H9 (cell line): ENCODE measurements at regions not wholly inside any gene's neighbourhood (a gene's known extent, or its start where the extent isn't known, plus 50 kb on each side); places are given as distances from the start of the nearest gene placed in this dataset.
"Not testable (repeated sequence)": the region's sequence is repeated elsewhere in the genome, so short reads cannot be mapped to it uniquely, and the experiment has no call there.

Experiments used
- DNase-seq: peaks from one replicate; pipeline ENCODE4 v3.0.0-alpha.2; 2017
- H2AFZ ChIP-seq: one replicate; pipeline ENCODE4 v1.6.1; 2013; ENCODE audit warnings: mild to moderate bottlenecking, low read length, control low read depth, moderate library complexity
- H2AK5ac ChIP-seq: 2 replicates; pipeline ENCODE4 v1.6.1; 2013; ENCODE audit warnings: low read length, control low read depth, mixed read lengths; ENCODE audit not compliant: insufficient read length
- H2BK120ac ChIP-seq: one replicate; pipeline ENCODE4 v1.6.1; 2013; ENCODE audit warnings: low read depth, mild to moderate bottlenecking, low read length, control low read depth, inconsistent platforms; ENCODE audit not compliant: poor library complexity, severe bottlenecking
- H2BK12ac ChIP-seq: 2 replicates; pipeline ENCODE4 v1.6.1; 2013; ENCODE audit warnings: low read length, control low read depth, mixed read lengths, low read depth; ENCODE audit not compliant: insufficient read length
- H2BK15ac ChIP-seq: 2 replicates; pipeline ENCODE4 v1.6.1; 2013; ENCODE audit warnings: low read depth, low read length, control low read depth
- H2BK20ac ChIP-seq: one replicate; pipeline ENCODE4 v1.6.1; 2013; ENCODE audit warnings: low read depth, mild to moderate bottlenecking, low read length, control low read depth, inconsistent platforms; ENCODE audit not compliant: poor library complexity, severe bottlenecking
- H2BK5ac ChIP-seq: 2 replicates; pipeline ENCODE4 v1.6.1; 2013; ENCODE audit warnings: low read length, control low read depth, mixed read lengths; ENCODE audit not compliant: insufficient read length
- H3K14ac ChIP-seq: 2 replicates; pipeline ENCODE4 v1.6.1; 2013; ENCODE audit warnings: low read length, control low read depth; ENCODE audit not compliant: insufficient read depth
- H3K18ac ChIP-seq: 2 replicates; pipeline ENCODE4 v1.6.1; 2013; ENCODE audit warnings: low read depth, mild to moderate bottlenecking, mixed read lengths, low read length, control low read depth; ENCODE audit not compliant: insufficient read length
- H3K23ac ChIP-seq: 2 replicates; pipeline ENCODE4 v1.6.1; 2013; ENCODE audit warnings: low read length, control low read depth, mixed read lengths, low read depth; ENCODE audit not compliant: insufficient read length
- H3K23me2 ChIP-seq: 2 replicates; pipeline ENCODE4 v1.6.1; 2013; ENCODE audit warnings: low read depth, mild to moderate bottlenecking, mixed read lengths, low read length, control low read depth; ENCODE audit not compliant: insufficient read length, poor library complexity, severe bottlenecking
- H3K27ac ChIP-seq: 2 replicates; pipeline ENCODE4 v1.5.1; 2013; ENCODE audit warnings: low read length, control low read depth, mixed read lengths, low read depth; ENCODE audit not compliant: insufficient read length
- H3K27me3 ChIP-seq: 2 replicates; pipeline ENCODE4 v1.6.1; 2013; ENCODE audit warnings: low read length, control low read depth, inconsistent platforms; ENCODE audit not compliant: insufficient read depth
- H3K4ac ChIP-seq: 2 replicates; pipeline ENCODE4 v1.6.1; 2013; ENCODE audit warnings: low read depth, mild to moderate bottlenecking, control low read depth, inconsistent platforms, low read length, moderate library complexity
- H3K4me1 ChIP-seq: 2 replicates; pipeline ENCODE4 v1.6.1; 2013; ENCODE audit warnings: low read length, control low read depth, inconsistent platforms; ENCODE audit not compliant: insufficient read depth
- H3K4me2 ChIP-seq: 2 replicates; pipeline ENCODE4 v1.6.1; 2013; ENCODE audit warnings: low read length, control low read depth, mixed read lengths; ENCODE audit not compliant: insufficient read length, insufficient read depth
- H3K56ac ChIP-seq: 2 replicates; pipeline ENCODE4 v1.6.1; 2013; ENCODE audit warnings: low read depth, mild to moderate bottlenecking, mixed read lengths, low read length, control low read depth; ENCODE audit not compliant: insufficient read length
- H3K79me1 ChIP-seq: 2 replicates; pipeline ENCODE4 v1.6.1; 2013; ENCODE audit warnings: low read depth, mild to moderate bottlenecking, moderate library complexity, low read length, control low read depth, inconsistent platforms; ENCODE audit not compliant: insufficient read depth, poor library complexity, severe bottlenecking
- H3K79me2 ChIP-seq: 2 replicates; pipeline ENCODE4 v1.6.1; 2013; ENCODE audit warnings: low read length, control low read depth, inconsistent platforms; ENCODE audit not compliant: insufficient read depth
- H3K9ac ChIP-seq: 2 replicates; pipeline ENCODE4 v1.6.1; 2013; ENCODE audit warnings: low read length, control low read depth, mixed read lengths; ENCODE audit not compliant: insufficient read length; ENCODE audit errors: extremely low read depth
- H3K9me3 ChIP-seq: one replicate; pipeline ENCODE4 v1.6.1; 2013; ENCODE audit warnings: low read depth, low read length, inconsistent platforms; ENCODE audit not compliant: control insufficient read depth
- H3T11ph ChIP-seq: one replicate; pipeline ENCODE4 v1.6.1; 2013; ENCODE audit warnings: mild to moderate bottlenecking, low read length, control low read depth, inconsistent platforms
- H4K20me1 ChIP-seq: one replicate; pipeline ENCODE4 v1.6.1; 2013; ENCODE audit not compliant: control insufficient read depth, insufficient read length, insufficient read depth
- H4K5ac ChIP-seq: 2 replicates; pipeline ENCODE4 v1.6.1; 2013; ENCODE audit warnings: low read depth, mild to moderate bottlenecking, mixed read lengths, low read length, control low read depth; ENCODE audit not compliant: insufficient read length
- H4K8ac ChIP-seq: replicated peaks from 2 replicates; pipeline ENCODE4 v1.6.1; 2013; ENCODE audit warnings: low read length, control low read depth, mixed read lengths, low read depth; ENCODE audit not compliant: insufficient read length
- H4K91ac ChIP-seq: 2 replicates; pipeline ENCODE4 v1.6.1; 2013; ENCODE audit warnings: low read depth, mild to moderate bottlenecking, moderate library complexity, mixed read lengths, low read length, control low read depth; ENCODE audit not compliant: insufficient read length
- H3K27ac Mint-ChIP-seq, 3 experiments: 2 replicates in 2 of 3; 3 replicates in 1 of 3; pipeline ENCODE4 v1.8.0; 2020 to 2021; ENCODE audit warnings: mixed read lengths in 3 of 3, mild to moderate bottlenecking in 1 of 3, moderate library complexity in 1 of 3
- H3K27me3 Mint-ChIP-seq: 2 replicates; pipeline ENCODE4 v1.8.0; 2021; ENCODE audit warnings: low read depth, mild to moderate bottlenecking, moderate library complexity, mixed read lengths
- H3K36me3 Mint-ChIP-seq, 3 experiments: 2 replicates in 2 of 3; 3 replicates in 1 of 3; pipeline ENCODE4 v1.8.0; 2020 to 2021; ENCODE audit warnings: low read depth in 3 of 3, mixed read lengths in 3 of 3; ENCODE audit not compliant: insufficient read depth in 1 of 3
- H3K4me1 Mint-ChIP-seq, 2 experiments: 2 replicates each; pipeline ENCODE4 v1.8.0; 2020; ENCODE audit warnings: mixed read lengths in 2 of 2
- H3K4me3 Mint-ChIP-seq, 2 experiments: 2 replicates in 1 of 2; 3 replicates in 1 of 2; pipeline ENCODE4 v1.8.0; 2020 to 2021; ENCODE audit warnings: mild to moderate bottlenecking in 2 of 2, mixed read lengths in 2 of 2, moderate library complexity in 1 of 2
- H3K9me3 Mint-ChIP-seq, 2 experiments: 2 replicates in 1 of 2; 3 replicates in 1 of 2; pipeline ENCODE4 v1.8.0; 2020; ENCODE audit warnings: mild to moderate bottlenecking in 2 of 2, mixed read lengths in 2 of 2, moderate library complexity in 1 of 2
- WGBS: extraction: QIAGEN DNeasy Blood & Tissue Kit; methylation state at CpG from one replicate; pipeline ENCODE4 v1.1.7; 2013; ENCODE audit warnings: missing lambda C conversion rate, low lambda C conversion rate, mixed read lengths; ENCODE audit not compliant: insufficient read length; ENCODE audit errors: extremely low coverage; 5-methylcytosine and 5-hydroxymethylcytosine counted together
- TF ChIP-seq, protein P1 (sequence below): fragments of 200-600 bp; sonication (generic); conservative IDR thresholded peaks from 3 replicates; pipeline ENCODE4 v1.8.0; 2021; ENCODE audit warnings: antibody characterized with exemption, mild to moderate bottlenecking

DNA sequence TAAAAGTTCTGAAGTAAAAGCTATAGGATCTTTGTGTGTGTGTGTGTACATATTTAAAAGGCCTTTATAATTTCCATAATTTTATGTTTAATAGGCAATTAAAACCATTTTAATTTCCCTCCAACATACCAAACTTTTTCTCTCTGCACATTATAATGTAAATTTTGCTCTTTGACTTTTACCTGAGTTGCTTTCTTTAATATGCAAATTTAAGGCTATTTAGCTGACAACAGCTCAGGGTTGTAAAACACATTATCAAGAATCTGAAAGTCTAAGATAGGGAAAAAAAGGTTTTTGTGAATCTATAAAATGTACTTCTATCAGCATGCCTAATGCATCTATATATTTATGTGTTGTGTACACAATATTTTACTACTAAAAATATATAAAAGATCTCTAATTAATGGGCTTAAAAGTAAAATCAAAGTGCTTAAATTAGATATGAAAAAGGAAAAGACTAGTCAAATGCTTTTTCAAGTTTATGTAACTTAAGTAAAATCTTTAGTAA, 239.6 kb upstream of the RAI14 start:
- Histone ChIP-seq H3K9ac (no peak overlapping the region), H3K56ac (no peak overlapping the region), H2BK20ac (no peak overlapping the region), H3K27ac (no peak overlapping the region), H3K79me1 (no peaks in the 10 kb centered on the region), H3K4me2 (no peak overlapping the region), H2BK5ac (no peak overlapping the region), H3K27me3 (no peaks in the 10 kb centered on the region), H3T11ph (no peak overlapping the region), H2AK5ac (no peak overlapping the region), H3K79me2 (no peaks in the 10 kb centered on the region), H4K5ac (no peak overlapping the region), H3K4ac (no peak overlapping the region), H3K4me1 (peaks cover 11% of the 10 kb centered on the region; the same call in 1 of the 2 replicates), H3K23me2 (no peaks in the 10 kb centered on the region), H2BK15ac (no peak overlapping the region), H3K18ac (no peak overlapping the region), H3K14ac (no peak overlapping the region), H3K23ac (no peak overlapping the region), H4K20me1 (no peaks in the 10 kb centered on the region), H3K9me3 (peaks cover 11% of the 10 kb centered on the region), H2BK120ac (no peak overlapping the region), H2AFZ (no peak overlapping the region), H4K91ac (no peak overlapping the region), H4K8ac (no peak overlapping the region), H2BK12ac (no peak overlapping the region)
- DNase-seq: no peak
- peak overlapping the region; percentile 27 to 99 (median 99); a peak in 4 of 7 replicates for H3K27ac Mint-ChIP-seq
- peaks cover 46 to 48% of the 10 kb centered on the region in 2 experiments for H3K4me1 Mint-ChIP-seq
- TF ChIP-seq, protein P1, sequence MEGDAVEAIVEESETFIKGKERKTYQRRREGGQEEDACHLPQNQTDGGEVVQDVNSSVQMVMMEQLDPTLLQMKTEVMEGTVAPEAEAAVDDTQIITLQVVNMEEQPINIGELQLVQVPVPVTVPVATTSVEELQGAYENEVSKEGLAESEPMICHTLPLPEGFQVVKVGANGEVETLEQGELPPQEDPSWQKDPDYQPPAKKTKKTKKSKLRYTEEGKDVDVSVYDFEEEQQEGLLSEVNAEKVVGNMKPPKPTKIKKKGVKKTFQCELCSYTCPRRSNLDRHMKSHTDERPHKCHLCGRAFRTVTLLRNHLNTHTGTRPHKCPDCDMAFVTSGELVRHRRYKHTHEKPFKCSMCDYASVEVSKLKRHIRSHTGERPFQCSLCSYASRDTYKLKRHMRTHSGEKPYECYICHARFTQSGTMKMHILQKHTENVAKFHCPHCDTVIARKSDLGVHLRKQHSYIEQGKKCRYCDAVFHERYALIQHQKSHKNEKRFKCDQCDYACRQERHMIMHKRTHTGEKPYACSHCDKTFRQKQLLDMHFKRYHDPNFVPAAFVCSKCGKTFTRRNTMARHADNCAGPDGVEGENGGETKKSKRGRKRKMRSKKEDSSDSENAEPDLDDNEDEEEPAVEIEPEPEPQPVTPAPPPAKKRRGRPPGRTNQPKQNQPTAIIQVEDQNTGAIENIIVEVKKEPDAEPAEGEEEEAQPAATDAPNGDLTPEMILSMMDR: no peak
- peaks cover 26 to 33% (median 33%) of the 10 kb centered on the region in 3 experiments for H3K36me3 Mint-ChIP-seq
- no peak overlapping the region for H3K4me3 Mint-ChIP-seq
- 0 out of 2 replicates have a peak, but pooled peaks cover 2% of the 10 kb centered on the region for H3K27me3 Mint-ChIP-seq
- H3K9me3 Mint-ChIP-seq: peaks cover 42% of the 10 kb centered on the region in 2 experiments

DNA sequence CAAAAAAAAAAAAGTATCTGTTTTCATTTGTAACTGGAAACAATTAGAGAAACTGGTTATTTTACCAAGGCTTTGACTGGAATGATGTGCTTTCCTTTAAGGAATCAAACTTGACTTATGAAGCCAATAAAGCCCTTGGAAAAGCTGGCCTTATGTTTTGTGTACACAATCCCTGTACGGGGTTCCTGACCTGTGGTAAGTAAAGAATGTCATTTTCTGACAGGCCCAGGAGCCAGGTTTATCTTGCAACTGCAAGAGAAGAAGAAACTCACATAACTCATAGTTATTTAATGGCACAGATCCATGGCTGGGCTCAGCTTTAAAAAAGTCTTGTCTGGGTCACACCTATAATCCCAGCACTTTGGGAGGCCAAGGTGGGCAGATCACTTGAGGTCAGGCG, 235.9 kb upstream of the RAI14 start:
- H3K56ac ChIP-seq, H3K23ac ChIP-seq, DNase-seq, H3K4me2 ChIP-seq, H3K27me3 Mint-ChIP-seq, H3K23me2 ChIP-seq, H3K4me3 Mint-ChIP-seq, H3K79me2 ChIP-seq, H3T11ph ChIP-seq, H2BK15ac ChIP-seq, H2BK20ac ChIP-seq, H3K4ac ChIP-seq, H4K5ac ChIP-seq, H3K27me3 ChIP-seq, H2BK120ac ChIP-seq, H3K27ac ChIP-seq, H3K14ac ChIP-seq, H2AFZ ChIP-seq, H2BK12ac ChIP-seq, H4K91ac ChIP-seq, H3K4me1 ChIP-seq, H3K79me1 ChIP-seq, H2AK5ac ChIP-seq, H4K20me1 ChIP-seq, H4K8ac ChIP-seq, H2BK5ac ChIP-seq, H3K27ac Mint-ChIP-seq, H3K9ac ChIP-seq, H3K18ac ChIP-seq: not testable (repeated sequence)
- peaks cover 60 to 64% of the 10 kb centered on the region in 2 experiments for H3K9me3 Mint-ChIP-seq
- peaks cover 19% of the 10 kb centered on the region in 2 experiments for H3K4me1 Mint-ChIP-seq
- H3K36me3 Mint-ChIP-seq: peaks cover 37 to 65% (median 57%) of the 10 kb centered on the region in 3 experiments
- no CpG with 5 or more reads among the region's 2 CpGs for WGBS
- peaks cover 19% of the 10 kb centered on the region for H3K9me3 ChIP-seq
